ENCODE measurements at regions not wholly inside any gene's neighbourhood (a gene's known extent, or its start where the extent isn't known, plus 50 kb on each side); places are given as distances from the start of the nearest gene placed in this dataset.

DNA sequence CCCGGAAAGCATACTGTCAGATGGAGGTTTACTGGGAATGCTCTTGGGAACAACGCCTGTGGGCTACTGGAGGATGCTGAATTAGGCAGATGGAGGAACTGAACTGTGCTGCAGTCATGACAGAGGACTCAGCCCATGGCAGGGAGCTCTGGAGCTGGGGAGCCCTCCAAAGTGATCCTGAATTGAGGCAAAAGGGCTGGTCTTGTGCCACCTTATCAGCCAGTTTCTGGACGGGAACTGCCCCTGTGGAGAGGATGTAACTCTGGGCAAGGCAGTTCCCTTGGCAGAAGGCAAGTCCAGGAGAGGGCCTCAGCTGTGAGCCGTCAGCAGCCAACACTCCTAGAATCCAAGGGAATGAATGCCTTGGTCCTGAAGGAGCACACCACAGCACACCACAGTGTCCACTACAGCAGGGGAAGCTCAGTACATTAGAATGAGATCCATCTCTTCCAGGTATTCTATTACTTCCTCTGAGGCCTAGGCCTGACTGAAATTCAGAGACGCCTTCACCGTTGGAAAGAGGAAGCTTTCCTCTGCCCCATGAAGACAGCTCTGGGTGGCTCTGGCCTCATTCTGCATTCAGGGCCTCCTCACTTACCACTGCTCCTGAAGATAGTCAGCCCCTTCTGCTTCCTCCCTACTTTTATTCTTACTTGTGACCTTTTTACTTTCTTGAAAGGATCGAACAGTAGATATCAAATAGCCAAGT lies 139.6 kb upstream of the GPR26 start:
- H3K36me3 ChIP-seq (ENCODE audit: insufficient read depth, low read length), result no peaks in the 10 kb centered on the region
- peaks cover 1% of the 10 kb centered on the region; the same call in 1 of the 2 replicates for H3K9me3 ChIP-seq (ENCODE audit: insufficient read depth, low read depth, low read length)

DNA sequence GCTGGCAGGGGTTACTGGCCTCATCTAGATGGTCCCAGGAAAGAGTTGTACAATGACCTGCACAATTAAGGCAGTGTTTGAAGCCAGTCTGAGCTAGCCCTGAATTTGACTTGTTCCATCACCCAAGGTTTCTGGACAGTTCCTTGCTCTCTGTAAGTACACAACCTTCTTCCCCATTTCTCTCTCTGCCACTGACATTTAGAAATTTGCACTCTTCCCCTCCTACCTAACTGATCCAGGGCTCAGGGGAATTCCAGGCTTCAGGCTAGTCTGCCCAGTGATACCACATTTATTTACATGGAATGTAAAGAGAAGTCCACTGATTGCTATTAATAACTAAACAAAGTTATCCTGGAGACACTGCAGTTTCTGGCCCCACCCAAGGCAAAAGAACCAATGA lies 139.0 kb upstream of the GPR26 start:
- Histone ChIP-seq H3K9me2 (replicated peaks; ENCODE audit: low read depth, low read length) (no peaks in the 10 kb centered on the region), H3K9me3 (ENCODE audit: insufficient read depth, low read depth, low read length) (no peaks in the 10 kb centered on the region), H3K9ac (ENCODE audit: low read depth, low read length, poor library complexity, severe bottlenecking) (no peak overlapping the region), H3K79me2 (ENCODE audit: insufficient read depth, low read length) (no peaks in the 10 kb centered on the region), H3F3A (ENCODE audit: low read depth) (no peaks in the 10 kb centered on the region), H3K4me3 (ENCODE audit: low read length, poor library complexity, severe bottlenecking) (no peak overlapping the region), H3K4me2 (ENCODE audit: low read depth, low read length, poor library complexity, severe bottlenecking) (no peak overlapping the region), H3K4me1 (ENCODE audit: insufficient read depth, low read length, poor library complexity, severe bottlenecking) (no peaks in the 10 kb centered on the region), H4K20me1 (ENCODE audit: insufficient read depth, low read length, poor library complexity, severe bottlenecking) (no peaks in the 10 kb centered on the region), H3K27me3 (ENCODE audit: insufficient read depth, low read length, poor library complexity, severe bottlenecking) (no peaks in the 10 kb centered on the region), H3K36me3 (ENCODE audit: insufficient read depth, low read length) (no peaks in the 10 kb centered on the region), H2AFZ (ENCODE audit: low read length) (no peak overlapping the region)
- TF ChIP-seq EZH2phosphoT487 (IDR thresholded peaks at IDR 0.05; ENCODE audit: borderline replicate concordance), result no peak
- TF ChIP-seq, protein P1, sequence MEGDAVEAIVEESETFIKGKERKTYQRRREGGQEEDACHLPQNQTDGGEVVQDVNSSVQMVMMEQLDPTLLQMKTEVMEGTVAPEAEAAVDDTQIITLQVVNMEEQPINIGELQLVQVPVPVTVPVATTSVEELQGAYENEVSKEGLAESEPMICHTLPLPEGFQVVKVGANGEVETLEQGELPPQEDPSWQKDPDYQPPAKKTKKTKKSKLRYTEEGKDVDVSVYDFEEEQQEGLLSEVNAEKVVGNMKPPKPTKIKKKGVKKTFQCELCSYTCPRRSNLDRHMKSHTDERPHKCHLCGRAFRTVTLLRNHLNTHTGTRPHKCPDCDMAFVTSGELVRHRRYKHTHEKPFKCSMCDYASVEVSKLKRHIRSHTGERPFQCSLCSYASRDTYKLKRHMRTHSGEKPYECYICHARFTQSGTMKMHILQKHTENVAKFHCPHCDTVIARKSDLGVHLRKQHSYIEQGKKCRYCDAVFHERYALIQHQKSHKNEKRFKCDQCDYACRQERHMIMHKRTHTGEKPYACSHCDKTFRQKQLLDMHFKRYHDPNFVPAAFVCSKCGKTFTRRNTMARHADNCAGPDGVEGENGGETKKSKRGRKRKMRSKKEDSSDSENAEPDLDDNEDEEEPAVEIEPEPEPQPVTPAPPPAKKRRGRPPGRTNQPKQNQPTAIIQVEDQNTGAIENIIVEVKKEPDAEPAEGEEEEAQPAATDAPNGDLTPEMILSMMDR (conservative IDR thresholded peaks at IDR 0.05; ENCODE audit: low read length), result no peak

More for the DNA sequence above, 139.6 kb upstream of the GPR26 start:
- no peak overlapping the region for H2AFZ ChIP-seq (ENCODE audit: low read length)
- H3K79me2 ChIP-seq (ENCODE audit: insufficient read depth, low read length), result no peaks in the 10 kb centered on the region
- no peaks in the 10 kb centered on the region for H3K27me3 ChIP-seq (ENCODE audit: insufficient read depth, low read length, poor library complexity, severe bottlenecking)
- H3K4me1 ChIP-seq (ENCODE audit: insufficient read depth, low read length, poor library complexity, severe bottlenecking), result no peaks in the 10 kb centered on the region
- TF ChIP-seq EZH2phosphoT487 (IDR thresholded peaks at IDR 0.05; ENCODE audit: borderline replicate concordance), result no peak
- TF ChIP-seq, protein P1 (conservative IDR thresholded peaks at IDR 0.05; ENCODE audit: low read length), result no peak
- no peak overlapping the region for H3K4me3 ChIP-seq (ENCODE audit: low read length, poor library complexity, severe bottlenecking)
- no peak overlapping the region for H3K9ac ChIP-seq (ENCODE audit: low read depth, low read length, poor library complexity, severe bottlenecking)
- no peak overlapping the region for H3K4me2 ChIP-seq (ENCODE audit: low read depth, low read length, poor library complexity, severe bottlenecking)
- H3F3A ChIP-seq (ENCODE audit: low read depth), result no peaks in the 10 kb centered on the region
- no peaks in the 10 kb centered on the region for H4K20me1 ChIP-seq (ENCODE audit: insufficient read depth, low read length, poor library complexity, severe bottlenecking)
- no peaks in the 10 kb centered on the region for H3K9me2 ChIP-seq (replicated peaks; ENCODE audit: low read depth, low read length)

DNA sequence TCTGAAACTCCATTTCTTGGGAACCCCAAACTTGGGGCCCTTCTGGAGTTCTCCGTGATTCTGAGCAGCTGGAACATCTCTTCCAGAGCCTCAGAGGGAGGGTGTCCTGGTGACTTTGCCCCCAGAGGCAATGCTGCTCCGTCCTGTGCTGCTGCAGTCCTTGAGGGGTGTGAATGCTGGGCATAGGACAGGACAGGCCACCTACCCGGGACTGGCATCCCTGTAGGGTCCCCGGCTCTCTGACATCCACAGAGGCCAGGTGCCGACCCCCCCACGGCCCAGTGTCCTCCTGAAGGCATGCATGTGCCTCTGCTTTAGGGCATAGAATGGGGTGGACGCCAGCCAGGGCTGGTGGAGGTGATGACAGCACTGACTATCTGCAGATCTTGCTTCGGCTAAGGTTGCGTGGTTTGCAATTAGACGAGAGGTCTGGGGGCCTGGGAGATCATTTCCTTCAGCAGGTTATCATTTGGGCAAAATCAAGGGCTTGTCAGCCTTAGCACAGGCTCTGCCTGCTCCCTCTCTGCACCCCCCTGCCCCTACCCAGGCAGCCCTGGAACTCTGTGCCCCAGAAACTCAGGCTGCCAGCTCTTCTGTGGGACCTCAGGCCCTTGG lies 136.9 kb upstream of the GPR26 start:
- Histone ChIP-seq H2AFZ (ENCODE audit: low read length) (no peak overlapping the region), H3K9ac (ENCODE audit: low read depth, low read length, poor library complexity, severe bottlenecking) (no peak overlapping the region), H4K20me1 (ENCODE audit: insufficient read depth, low read length, poor library complexity, severe bottlenecking) (no peaks in the 10 kb centered on the region), H3K27me3 (ENCODE audit: insufficient read depth, low read length, poor library complexity, severe bottlenecking) (no peaks in the 10 kb centered on the region), H3K79me2 (ENCODE audit: insufficient read depth, low read length) (no peaks in the 10 kb centered on the region), H3K4me3 (ENCODE audit: low read length, poor library complexity, severe bottlenecking) (no peak overlapping the region), H3K4me2 (ENCODE audit: low read depth, low read length, poor library complexity, severe bottlenecking) (no peak overlapping the region), H3K36me3 (ENCODE audit: insufficient read depth, low read length) (no peaks in the 10 kb centered on the region), H3K4me1 (ENCODE audit: insufficient read depth, low read length, poor library complexity, severe bottlenecking) (no peaks in the 10 kb centered on the region), H3F3A (ENCODE audit: low read depth) (no peaks in the 10 kb centered on the region), H3K9me3 (ENCODE audit: insufficient read depth, low read depth, low read length) (no peaks in the 10 kb centered on the region), H3K9me2 (replicated peaks; ENCODE audit: low read depth, low read length) (no peaks in the 10 kb centered on the region)
- TF ChIP-seq EZH2phosphoT487 (IDR thresholded peaks at IDR 0.05; ENCODE audit: borderline replicate concordance), result no peak
- TF ChIP-seq, protein P1 (conservative IDR thresholded peaks at IDR 0.05; ENCODE audit: low read length), result no peak
